HG03108 (cell line): ENCODE measurements at regions not wholly inside any gene's neighbourhood (a gene's known extent, or its start where the extent isn't known, plus 50 kb on each side); places are given as distances from the start of the nearest gene placed in this dataset.
"Not testable (repeated sequence)": the region's sequence is repeated elsewhere in the genome, so short reads cannot be mapped to it uniquely, and the experiment has no call there.

Experiments
- ATAC-seq: cut with Tn5 transposase; IDR thresholded peaks from one replicate; pipeline ENCODE4 v1.9.1; 2021; ENCODE audit warnings: moderate library complexity; ENCODE audit not compliant: unreplicated experiment

DNA sequence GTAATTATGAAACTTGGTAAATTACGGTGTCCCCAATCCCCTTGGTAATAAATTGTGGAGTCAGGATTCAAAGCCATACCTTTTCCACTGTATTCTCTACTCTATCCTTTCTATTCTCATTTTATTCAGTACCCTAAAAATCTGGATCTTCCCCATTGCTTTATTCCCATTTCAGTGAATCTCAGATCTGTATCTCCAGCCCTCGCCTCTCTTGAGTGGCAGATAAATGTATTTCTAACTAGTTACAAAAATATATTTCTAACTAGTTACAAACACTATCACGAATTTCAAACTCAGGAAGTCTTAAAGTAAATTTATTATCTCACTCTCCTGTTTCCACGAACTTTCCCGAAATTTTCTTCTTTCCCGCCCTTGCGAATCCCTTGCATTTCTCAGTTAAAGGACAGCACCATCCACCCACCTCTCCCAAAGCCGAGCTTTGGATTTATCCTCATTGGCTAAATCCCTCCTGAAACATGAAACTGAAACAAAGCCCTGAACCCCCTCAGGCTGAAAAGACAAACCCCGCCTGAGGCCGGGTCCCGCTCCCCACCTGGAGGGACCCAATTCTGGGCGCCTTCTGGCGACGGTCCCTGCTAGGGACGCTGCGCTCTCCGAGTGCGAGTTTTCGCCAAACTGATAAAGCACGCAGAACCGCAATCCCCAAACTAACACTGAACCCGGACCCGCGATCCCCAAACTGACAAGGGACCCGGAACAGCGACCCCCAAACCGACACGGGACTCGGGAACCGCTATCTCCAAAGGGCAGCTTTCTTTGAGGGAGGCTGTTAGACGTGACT, 164.3 kb upstream of the PABPC3 start:
- ATAC-seq, result no peak

DNA sequence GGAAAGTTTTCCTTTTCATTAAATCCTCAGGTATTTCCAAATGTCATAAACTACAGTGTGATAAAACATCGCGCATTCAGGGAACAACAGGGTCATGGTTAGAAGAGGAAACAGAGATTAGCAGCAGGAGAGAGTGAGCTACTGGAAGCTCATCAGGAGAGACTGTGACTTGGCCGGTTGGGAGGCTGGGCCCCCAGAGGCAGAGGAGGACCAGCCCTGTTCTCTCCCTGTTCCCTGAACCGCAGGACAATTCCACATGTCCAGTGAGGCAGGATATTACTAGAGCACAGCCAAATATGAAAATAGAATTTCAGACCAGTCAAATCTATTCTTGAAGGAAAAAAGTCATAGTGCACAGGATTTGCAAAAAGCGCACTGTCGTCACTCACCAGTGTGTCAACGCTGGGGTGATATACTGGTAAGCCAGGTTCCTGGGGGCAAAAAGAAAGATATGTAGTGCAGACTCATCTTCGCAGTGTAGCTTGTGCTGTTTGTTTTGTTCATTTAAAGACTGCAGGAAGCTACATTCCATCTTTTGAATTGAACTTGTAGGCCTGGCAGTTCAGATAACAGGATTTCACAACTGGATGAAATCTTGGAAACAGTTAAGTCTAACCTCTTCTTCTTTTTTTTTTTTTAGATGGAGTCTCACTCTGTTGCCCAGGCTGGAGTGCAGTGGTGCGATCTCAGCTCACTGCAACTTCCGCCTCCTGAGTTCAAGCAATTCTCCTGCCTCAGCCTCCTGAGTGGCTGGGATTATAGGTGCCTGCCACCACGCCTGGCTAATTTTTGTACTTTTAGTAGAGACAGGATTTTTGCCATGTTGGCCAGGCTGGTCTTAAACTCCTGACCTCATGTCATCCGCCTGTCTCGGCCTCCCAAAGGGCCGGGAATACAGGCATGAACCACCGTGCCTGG, 162.6 kb upstream of the PABPC3 start:
- ATAC-seq, result not testable (repeated sequence)

- not testable (repeated sequence) for ATAC-seq
Observed at GRCh38 chr13:24934024-24934385, 161.9 kb upstream of the PABPC3 start.

GRCh38 chr13:24938966-24939365, 157.0 kb upstream of the PABPC3 start:
- no peak for ATAC-seq

DNA sequence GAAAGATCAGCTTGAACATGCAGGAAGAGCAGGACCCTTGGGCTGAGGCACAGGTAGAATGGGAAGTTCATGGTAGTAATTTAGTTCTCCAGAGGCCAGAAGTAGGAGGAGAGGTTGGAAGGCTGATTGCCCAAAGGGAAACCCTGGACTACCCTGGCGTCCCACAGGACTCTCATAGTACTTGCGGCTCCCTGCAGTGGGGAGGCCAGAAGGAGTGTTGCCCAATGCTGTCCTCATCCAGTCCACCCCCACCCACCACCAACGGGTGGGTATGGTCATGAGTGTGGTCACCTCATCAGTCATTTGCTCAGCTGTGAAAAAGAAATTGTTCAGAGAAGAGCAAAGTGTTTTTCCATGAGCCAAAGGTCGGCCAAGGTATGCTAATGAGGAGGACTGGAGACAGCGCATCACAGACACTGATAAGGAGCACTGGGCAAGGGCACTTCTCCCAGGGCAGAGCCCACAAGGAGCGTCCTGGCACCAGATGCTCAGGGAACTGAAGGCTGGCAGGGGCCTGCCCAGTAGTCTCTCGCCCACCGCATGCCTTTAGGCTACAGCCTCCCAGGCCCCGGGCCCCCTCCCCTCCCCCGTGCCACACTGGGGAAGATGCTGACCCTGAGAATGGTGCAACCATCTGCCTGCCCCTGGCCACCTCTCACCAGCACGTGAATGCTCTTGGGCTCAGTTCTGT, 154.8 kb upstream of the PABPC3 start:
- ATAC-seq, result not testable (repeated sequence)

- ATAC-seq, result no peak
Observed at GRCh38 chr13:24943136-24943535, 152.8 kb upstream of the PABPC3 start.

DNA sequence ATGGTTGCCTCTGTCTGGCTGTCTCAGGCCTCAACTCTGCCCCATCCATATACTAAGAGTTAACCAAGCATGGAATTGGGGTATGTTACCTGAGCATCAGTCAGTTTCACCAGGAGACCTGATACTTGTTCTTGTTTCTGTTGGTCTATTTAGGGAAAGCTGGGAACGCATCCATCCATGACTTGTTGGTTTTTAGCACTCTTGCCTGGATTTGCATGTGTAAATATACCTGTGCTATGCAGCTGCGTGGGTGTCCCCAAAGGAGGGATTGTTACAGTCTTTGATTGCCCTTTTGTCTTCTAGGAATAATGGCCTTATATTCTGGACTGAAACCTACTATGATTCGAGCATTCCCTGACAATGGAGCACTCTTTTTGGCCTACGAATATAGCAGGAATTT, 151.9 kb upstream of the PABPC3 start:
- ATAC-seq, result not testable (repeated sequence)

GRCh38 chr13:24948977-24949376, 147.0 kb upstream of the PABPC3 start:
- ATAC-seq, result not testable (repeated sequence)

- not testable (repeated sequence) for ATAC-seq
Observed at GRCh38 chr13:24950611-24951010, 145.3 kb upstream of the PABPC3 start.

- not testable (repeated sequence) for ATAC-seq
Observed at GRCh38 chr13:24967970-24968369, 128.0 kb upstream of the PABPC3 start.

DNA sequence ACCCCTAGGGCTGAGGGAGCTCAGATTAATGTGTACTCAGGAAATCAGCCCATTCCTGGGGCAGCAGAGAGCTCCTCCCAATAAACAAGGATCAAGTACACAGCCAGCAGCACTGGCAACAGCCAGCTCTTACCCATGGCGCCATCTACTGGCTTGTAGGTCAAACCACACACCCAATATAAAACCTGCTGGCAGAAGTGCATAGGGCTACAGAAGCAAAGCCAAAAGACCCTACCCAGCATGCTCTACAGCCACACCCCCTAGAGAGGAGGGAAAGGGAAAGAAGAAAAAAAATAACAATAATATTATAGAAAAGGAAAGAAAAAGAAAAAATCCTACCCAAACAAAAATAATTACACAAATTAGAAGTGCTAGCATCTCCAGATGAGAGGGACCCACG, 127.5 kb upstream of the PABPC3 start:
- ATAC-seq, result not testable (repeated sequence)

GRCh38 chr13:24973102-24973501, 122.8 kb upstream of the PABPC3 start:
- ATAC-seq, result not testable (repeated sequence)

GRCh38 chr13:24981181-24981803, 114.6 kb upstream of the PABPC3 start:
- not testable (repeated sequence) for ATAC-seq

DNA sequence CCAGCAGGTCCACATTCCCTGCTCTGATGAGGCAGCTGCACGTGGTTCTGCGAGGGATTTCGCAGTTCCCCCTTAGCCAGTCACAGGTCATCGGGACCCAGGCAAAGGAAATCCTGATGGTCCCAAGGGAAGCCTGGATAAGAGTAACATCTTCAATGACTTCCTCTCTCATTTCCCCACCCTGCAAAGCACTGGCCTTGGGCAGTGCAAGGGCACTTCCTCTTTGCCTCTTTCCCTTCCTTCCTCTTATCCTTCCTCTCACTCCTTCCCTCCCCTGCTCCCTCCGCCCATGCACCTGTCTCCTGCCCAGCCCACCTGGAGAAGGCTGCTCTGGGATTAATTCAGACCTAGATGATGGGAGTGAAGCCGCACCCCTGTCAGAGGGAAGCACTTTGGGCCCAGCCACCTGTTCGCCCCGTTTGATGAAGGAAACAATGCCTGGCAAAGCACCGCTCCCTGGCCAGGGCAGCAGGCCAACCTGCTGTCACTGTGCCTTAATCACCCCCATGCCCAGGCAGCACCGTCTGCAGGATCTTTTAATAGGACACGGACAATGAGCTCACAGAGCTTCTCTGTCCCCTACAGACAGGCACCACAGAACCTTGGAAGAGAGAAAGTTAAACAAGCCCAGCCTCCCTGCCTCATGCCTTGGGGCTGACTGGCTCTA, 113.5 kb upstream of the PABPC3 start:
- no peak for ATAC-seq

- ATAC-seq, result no peak
Observed at GRCh38 chr13:24983094-24983493, 112.8 kb upstream of the PABPC3 start.

DNA sequence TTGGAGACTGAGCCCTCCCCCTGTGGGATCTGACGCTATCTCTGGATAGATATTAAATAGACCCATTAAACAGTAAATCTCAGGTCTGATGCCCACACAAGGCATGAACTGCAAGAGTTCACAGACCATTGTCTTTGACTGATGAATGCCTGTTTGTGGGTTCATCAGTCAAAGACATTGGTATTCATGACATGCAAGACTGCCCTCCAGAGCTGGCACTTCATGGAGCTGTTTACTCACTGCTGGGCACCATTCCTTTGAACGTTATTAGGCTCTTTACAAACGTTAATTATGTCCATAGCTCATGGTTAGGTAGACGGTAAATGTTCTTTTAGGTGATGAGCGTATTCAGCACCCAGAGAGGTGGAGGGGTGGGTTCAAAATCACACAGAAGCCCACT, 111.8 kb upstream of the PABPC3 start:
- no peak for ATAC-seq

GRCh38 chr13:24985107-24985506, 110.8 kb upstream of the PABPC3 start:
- no peak for ATAC-seq

GRCh38 chr13:24985896-24986295, 110.0 kb upstream of the PABPC3 start:
- ATAC-seq, result no peak

DNA sequence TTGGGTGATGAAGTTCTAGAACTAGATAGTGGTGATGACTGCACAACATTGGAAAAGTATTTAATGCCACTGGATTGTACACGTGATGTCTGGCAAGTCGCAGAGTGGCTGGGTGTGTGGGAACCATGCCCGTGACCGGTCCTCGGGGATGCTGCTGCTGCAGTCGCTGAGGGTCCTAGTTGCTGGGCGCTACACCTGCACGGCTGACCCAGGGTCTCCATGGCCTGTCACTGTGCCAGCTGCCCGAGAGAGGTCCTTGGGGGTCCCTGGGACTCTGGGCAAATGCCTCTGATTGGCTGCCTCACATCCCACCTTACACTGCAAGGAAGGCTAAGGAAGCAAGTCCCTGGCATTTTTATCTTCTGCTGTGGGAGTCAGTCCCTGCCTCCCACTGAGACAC, 109.1 kb upstream of the PABPC3 start:
- ATAC-seq, result no peak

GRCh38 chr13:24989959-24990358, 106.0 kb upstream of the PABPC3 start:
- not testable (repeated sequence) for ATAC-seq
